ENCODE measurements at regions not wholly inside any gene's neighbourhood (a gene's known extent, or its start where the extent isn't known, plus 50 kb on each side); places are given as distances from the start of the nearest gene placed in this dataset.

GRCh38 chr3:23127196-23127595 is 75.9 kb upstream of the UBE2E2 start:
- no peak for TF ChIP-seq ESRRA (IDR thresholded peaks at IDR 0.05; ENCODE audit: borderline replicate concordance, low read length)
- TF ChIP-seq POLR2A (IDR thresholded peaks at IDR 0.05; ENCODE audit: low read length) = no peak
- no peak for TF ChIP-seq FOSB (CRISPR knock-in tag; IDR thresholded peaks at IDR 0.05)
- TF ChIP-seq EHMT2 (IDR thresholded peaks at IDR 0.05; ENCODE audit: low read depth) = no peak
- TF ChIP-seq USF2 (IDR thresholded peaks at IDR 0.05) = no peak
- no peak for TF ChIP-seq CTCF (IDR thresholded peaks at IDR 0.05)
